GM11168 (cell line): ENCODE measurements at regions not wholly inside any gene's neighbourhood (a gene's known extent, or its start where the extent isn't known, plus 50 kb on each side); places are given as distances from the start of the nearest gene placed in this dataset.

Experiments
- in situ Hi-C: fragments of 300-500 bp; cut with MboI; formaldehyde crosslinking; loops from one replicate; pipeline ENCODE4 v1.12.0; 2022; ENCODE audit warnings: low sequenced_read_pairs; ENCODE audit not compliant: unreplicated experiment

DNA sequence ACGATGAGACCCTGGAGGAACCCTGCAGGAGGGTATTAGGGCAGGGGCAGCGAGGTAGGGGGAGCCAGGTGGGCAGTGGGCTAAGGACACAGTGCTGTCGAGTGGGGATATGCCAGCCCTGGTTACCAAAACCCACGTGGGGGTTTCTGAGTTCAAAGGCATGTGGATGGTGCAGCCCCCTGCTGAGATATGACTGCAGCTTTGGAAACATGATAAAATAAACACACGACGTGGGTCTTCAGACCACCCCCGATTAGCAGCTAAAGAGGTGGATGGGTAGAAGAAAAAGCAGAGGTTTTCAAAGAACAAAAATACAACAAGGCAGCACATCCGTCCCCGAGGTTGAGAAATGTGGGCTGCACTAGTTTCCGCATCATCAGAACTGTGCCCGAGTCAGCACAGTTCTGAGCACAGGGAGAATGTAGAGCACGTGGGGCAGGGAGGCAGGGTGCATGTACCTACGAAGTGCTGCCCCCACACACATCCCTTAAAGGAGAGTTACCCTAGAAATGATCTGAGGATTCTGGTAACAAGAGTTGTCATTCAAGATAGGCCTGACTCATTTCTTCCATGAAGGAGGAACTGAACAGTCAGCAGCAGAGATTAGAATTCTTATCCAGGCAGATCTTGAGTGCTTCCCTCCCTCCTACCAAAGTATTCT is 121.3 kb downstream of the RPLP1 start:
- in situ Hi-C loops = no loop called here

DNA sequence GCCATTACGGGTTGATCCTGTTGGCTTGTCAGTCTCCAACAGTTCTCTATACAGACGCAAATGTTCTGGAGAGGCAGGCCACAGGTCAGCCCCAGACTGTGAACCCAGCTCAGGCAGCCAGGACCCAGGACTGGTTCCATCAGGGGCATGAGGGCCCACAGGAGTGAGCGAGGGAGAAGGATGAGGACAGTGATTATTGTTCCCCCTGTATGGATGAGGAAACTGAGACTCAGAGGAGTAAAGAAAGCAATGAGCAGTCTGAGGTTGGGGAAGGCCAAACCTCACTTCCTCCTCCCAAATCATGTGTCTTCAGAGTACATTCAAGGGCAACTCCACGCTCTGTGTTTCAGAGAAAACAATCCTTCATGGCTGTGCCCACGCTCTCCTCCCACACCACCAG is 121.9 kb downstream of the RPLP1 start:
- in situ Hi-C loops = no loop called here

- in situ Hi-C loops = no loop called here
These were observed 122.8 kb downstream of the RPLP1 start for GRCh38 chr15:69575387-69575786.

DNA sequence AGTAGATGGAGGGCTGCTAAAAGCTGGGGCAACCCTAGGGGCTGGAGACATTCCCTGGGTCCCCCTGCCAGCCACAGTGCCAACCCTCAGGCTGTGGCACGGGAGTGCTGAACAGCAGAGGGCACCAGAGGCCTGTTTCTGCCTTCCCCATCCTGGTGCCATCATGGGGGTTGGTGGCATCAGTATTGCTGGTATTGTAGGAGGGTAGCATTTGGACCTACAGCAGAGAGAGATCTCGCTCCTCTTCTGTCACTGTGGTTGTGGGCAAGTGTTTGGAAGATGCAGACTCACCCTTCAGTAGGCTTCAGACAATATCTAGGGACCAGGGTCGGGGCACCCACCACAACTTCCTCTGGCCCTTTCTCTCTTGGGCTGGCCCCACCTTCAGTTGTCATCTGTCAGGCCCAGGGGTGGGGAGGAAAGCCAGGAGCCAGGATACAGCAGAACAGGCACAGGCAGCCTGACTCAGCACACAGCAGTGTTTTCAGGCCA is 123.5 kb downstream of the RPLP1 start:
- in situ Hi-C loops = no loop called here

DNA sequence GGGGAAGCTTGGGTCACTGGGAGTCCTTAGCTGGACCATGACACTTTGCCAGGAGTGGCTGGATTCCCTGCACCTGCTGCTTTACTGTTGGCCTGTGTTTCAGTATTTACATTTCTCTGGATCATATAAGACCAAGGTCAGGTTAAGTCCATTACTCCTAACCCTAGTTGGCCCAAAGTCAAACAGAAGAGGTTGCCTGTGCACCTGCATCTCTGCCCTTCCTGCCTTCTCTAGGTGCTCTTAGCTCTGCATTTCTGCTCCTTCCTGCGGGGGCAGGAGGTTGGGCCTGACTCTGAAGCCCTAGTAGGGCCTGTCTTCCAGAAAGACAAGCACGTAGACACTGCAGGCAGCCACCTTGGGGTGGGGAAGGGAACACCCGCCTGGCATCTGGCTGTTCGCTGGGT is 124.3 kb downstream of the RPLP1 start:
- in situ Hi-C loops = no loop called here

DNA sequence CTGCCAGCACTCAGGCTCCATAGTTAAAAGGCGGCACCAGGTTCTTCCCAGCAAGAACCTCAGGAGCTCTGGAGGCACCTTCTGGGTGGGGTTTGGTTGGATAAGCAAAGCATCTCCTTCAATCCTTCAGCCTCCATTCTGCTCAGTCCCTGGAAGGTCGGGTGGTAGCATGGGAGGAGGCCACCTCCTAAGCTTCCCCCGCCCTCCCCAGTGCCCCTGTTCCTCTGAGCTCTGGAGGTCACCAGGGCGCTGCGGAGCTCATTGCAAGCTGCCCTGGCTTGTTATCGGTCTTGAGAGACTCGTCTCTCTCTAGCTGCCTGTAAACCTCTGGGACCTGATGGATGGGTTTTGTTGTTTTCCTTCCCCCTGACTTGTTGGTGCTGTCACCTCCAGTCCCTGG is 124.8 kb downstream of the RPLP1 start:
- in situ Hi-C loops = no loop called here

- in situ Hi-C loops = no loop called here
These were observed 125.6 kb downstream of the RPLP1 start for GRCh38 chr15:69578252-69578651.

GRCh38 chr15:69578787-69579583 is 126.4 kb downstream of the RPLP1 start:
- in situ Hi-C loops = no loop called here

GRCh38 chr15:69579950-69580618 is 127.5 kb downstream of the RPLP1 start:
- in situ Hi-C loops = no loop called here

DNA sequence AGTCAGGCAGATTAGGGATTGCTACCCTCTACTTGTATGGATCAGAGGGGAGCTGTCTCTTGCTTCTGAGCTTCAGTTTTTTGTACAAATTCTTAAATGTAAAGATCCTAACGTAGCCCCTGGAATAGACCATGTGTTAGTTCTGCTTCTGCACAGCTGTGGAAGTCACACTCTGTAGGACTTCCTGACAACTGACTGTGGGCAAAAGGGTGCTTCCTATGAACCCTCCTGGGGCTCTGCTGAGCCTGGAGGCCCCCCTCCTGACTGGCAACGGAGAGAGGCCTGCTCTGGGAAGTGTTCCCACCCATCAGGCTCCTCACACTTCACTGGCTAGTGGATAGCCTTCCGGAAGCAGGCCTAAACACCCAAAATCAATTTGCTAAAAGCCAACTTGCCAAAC is 131.0 kb downstream of the RPLP1 start:
- in situ Hi-C loops = no loop called here

GRCh38 chr15:69585937-69586336 is 133.3 kb downstream of the RPLP1 start:
- in situ Hi-C loops = no loop called here

- in situ Hi-C loops = no loop called here
These were observed 134.1 kb downstream of the RPLP1 start for GRCh38 chr15:69586721-69587120.

GRCh38 chr15:69587723-69588426 is 135.3 kb downstream of the RPLP1 start:
- in situ Hi-C loops = no loop called here

GRCh38 chr15:69590201-69590710 is 137.6 kb downstream of the RPLP1 start:
- in situ Hi-C loops = no loop called here

- in situ Hi-C loops = no loop called here
These were observed 138.4 kb downstream of the RPLP1 start for GRCh38 chr15:69590932-69591524.

GRCh38 chr15:69591905-69592508 is 139.4 kb downstream of the RPLP1 start:
- in situ Hi-C loops = no loop called here

- in situ Hi-C loops = no loop called here
These were observed 140.3 kb downstream of the RPLP1 start for GRCh38 chr15:69592954-69593353.

DNA sequence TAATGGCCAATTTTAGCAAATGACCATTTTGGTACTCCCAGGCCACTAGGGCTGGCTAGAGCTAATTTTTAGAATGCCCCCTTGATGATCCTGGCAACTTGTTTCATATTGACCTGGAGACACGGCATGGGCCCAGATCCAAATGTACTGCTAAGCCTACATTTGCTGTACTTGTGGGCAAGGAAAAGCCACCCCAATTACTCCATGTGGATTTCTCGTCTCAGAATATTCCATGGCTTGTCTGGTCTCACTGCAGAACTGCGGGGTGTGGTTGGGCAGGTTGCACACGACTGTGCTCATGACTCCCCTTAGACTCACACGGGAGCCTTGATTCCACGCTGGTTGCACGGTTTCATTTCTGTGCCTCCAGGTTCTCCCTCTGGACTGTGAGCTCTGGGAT is 140.9 kb downstream of the RPLP1 start:
- in situ Hi-C loops = no loop called here
